ENCODE measurements at regions not wholly inside any gene's neighbourhood (a gene's known extent, or its start where the extent isn't known, plus 50 kb on each side); places are given as distances from the start of the nearest gene placed in this dataset.

DNA sequence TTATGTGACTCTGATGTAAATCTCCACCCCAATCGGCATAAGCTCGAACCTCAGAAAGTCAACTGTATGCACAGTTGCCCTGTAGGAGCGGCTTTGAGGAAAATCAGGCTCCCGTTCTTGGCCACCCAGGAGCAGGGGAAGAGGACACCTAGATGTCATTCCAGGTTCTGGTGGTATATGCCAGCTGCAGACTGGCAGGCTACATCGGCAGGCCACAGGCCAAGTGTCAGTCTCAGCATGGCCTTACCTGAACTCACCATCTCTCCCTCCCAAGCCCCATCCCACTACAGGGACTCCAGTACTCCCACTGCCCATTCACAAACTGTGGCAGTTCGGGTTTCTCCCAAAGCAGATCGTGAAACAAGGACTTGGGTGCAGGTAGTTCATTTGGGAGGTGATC is 428.1 kb downstream of the BCOR start:
- H3K27ac ChIP-seq (ENCODE audit: low read depth in 2 of 2, low read length in 1 of 2) = no peak overlapping the region
- H3K4me2 ChIP-seq = no peak overlapping the region
- H3K9me3 ChIP-seq = no peaks in the 10 kb centered on the region
- no peak overlapping the region for H3K4me3 ChIP-seq (ENCODE audit: low read depth in 2 of 2, low read length in 1 of 2)
- H3K9ac ChIP-seq = no peak overlapping the region
- no peak for DNase-seq
- no peaks in the 10 kb centered on the region for H3K27me3 ChIP-seq (ENCODE audit: insufficient read depth)
- no peaks in the 10 kb centered on the region for H4K20me1 ChIP-seq (ENCODE audit: insufficient read depth)
- ChIA-PET POLR2A (no interaction called here), CTCF (no interaction called here)
- WGBS (ENCODE audit: low lambda C conversion rate) = 38% methylated on average over 4 of the region's 7 CpGs
- no peaks in the 10 kb centered on the region for H3K9me2 ChIP-seq
- H3K4me1 ChIP-seq (ENCODE audit: control insufficient read depth in 1 of 2, insufficient read depth in 2 of 2, low read depth in 1 of 2, low read length in 1 of 2) = peaks cover 0 to 12% of the 10 kb centered on the region in 2 experiments; a peak in 1 of 4 replicates
- no peaks in the 10 kb centered on the region for H3K79me2 ChIP-seq (ENCODE audit: insufficient read depth)
- H2AFZ ChIP-seq (ENCODE audit: low read depth) = no peak overlapping the region
- TF ChIP-seq GATA2 (CRISPR knock-in tag; IDR thresholded peaks at IDR 0.05) (no peak), SIN3A (IDR thresholded peaks at IDR 0.05; ENCODE audit: borderline replicate concordance, low read depth, low read length) (no peak), IRF3 (IDR thresholded peaks at IDR 0.05; ENCODE audit: low read depth, low read length) (no peak), ELF1 (IDR thresholded peaks at IDR 0.05) (no peak), RFX5 (IDR thresholded peaks at IDR 0.05; ENCODE audit: low read length) (no peak), FOXJ3 (CRISPR knock-in tag; IDR thresholded peaks at IDR 0.05) (no peak), YY1 (IDR thresholded peaks at IDR 0.05; ENCODE audit: low read depth) (no peak), EZH2phosphoT487 (IDR thresholded peaks at IDR 0.05; ENCODE audit: borderline replicate concordance, low read depth) (no peak), FOSL2 (IDR thresholded peaks at IDR 0.05; ENCODE audit: borderline replicate concordance, low read depth) (no peak), TCF12 (IDR thresholded peaks at IDR 0.05) (no peak), REST (IDR thresholded peaks at IDR 0.05; ENCODE audit: low read depth, low read length) (no peak)
- no peaks in the 10 kb centered on the region for H3F3A ChIP-seq (replicated peaks; ENCODE audit: insufficient read depth)
- H3K36me3 ChIP-seq (replicated peaks in 1 of 2; ENCODE audit: control insufficient read depth in 1 of 2, insufficient read depth in 2 of 2, low read length in 1 of 2) = no peaks in the 10 kb centered on the region

DNA sequence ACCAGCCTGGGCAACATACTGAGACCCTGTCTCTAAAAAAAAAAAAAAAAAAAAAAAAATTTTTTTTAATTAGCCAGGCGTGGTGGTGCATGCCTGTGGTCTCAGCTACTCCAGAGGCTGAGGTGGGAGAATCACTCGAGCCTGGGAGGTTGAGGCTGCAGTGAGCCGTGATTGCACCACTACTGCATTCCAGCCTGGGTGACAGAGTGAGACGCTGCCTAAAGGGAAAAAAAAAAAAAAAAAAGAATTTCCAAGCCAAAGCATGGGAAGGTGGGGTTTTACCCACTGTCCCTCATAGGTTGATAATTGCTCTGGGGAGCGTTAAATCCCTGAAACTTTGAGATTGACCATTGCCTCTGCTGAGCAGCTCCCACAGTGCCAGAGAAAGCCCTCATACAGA is 427.5 kb downstream of the BCOR start:
- H3K9me2 ChIP-seq = no peaks in the 10 kb centered on the region
- no peaks in the 10 kb centered on the region for H3K36me3 ChIP-seq (replicated peaks in 1 of 2; ENCODE audit: control insufficient read depth in 1 of 2, insufficient read depth in 2 of 2, low read length in 1 of 2)
- H3K4me3 ChIP-seq (ENCODE audit: low read depth in 2 of 2, low read length in 1 of 2) = no peak overlapping the region
- H3F3A ChIP-seq (replicated peaks; ENCODE audit: insufficient read depth) = no peaks in the 10 kb centered on the region
- TF ChIP-seq EZH2phosphoT487 (IDR thresholded peaks at IDR 0.05; ENCODE audit: borderline replicate concordance, low read depth) (no peak), FOSL2 (IDR thresholded peaks at IDR 0.05; ENCODE audit: borderline replicate concordance, low read depth) (no peak), YY1 (IDR thresholded peaks at IDR 0.05; ENCODE audit: low read depth) (no peak), JUND (IDR thresholded peaks at IDR 0.05) (no peak), TEAD4 (IDR thresholded peaks at IDR 0.05; ENCODE audit: borderline replicate concordance, insufficient read depth) (no peak), TCF12 (IDR thresholded peaks at IDR 0.05) (no peak), GABPA (IDR thresholded peaks at IDR 0.05; ENCODE audit: low read depth) (no peak), RAD21 (IDR thresholded peaks at IDR 0.05; ENCODE audit: low read length) (no peak)
- TF ChIP-seq, protein P1, sequence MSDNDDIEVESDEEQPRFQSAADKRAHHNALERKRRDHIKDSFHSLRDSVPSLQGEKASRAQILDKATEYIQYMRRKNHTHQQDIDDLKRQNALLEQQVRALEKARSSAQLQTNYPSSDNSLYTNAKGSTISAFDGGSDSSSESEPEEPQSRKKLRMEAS (IDR thresholded peaks at IDR 0.05; ENCODE audit: low read depth) = no peak
- no peaks in the 10 kb centered on the region for H3K79me2 ChIP-seq (ENCODE audit: insufficient read depth)
- no peak overlapping the region for H2AFZ ChIP-seq (ENCODE audit: low read depth)
- H3K27ac ChIP-seq (ENCODE audit: low read depth in 2 of 2, low read length in 1 of 2) = no peak overlapping the region
- no peak for DNase-seq
- WGBS (ENCODE audit: low lambda C conversion rate) = 40% methylated on average over 5 of the region's 5 CpGs
- H4K20me1 ChIP-seq (ENCODE audit: insufficient read depth) = no peaks in the 10 kb centered on the region
- H3K9me3 ChIP-seq = no peaks in the 10 kb centered on the region
- H3K9ac ChIP-seq = no peak overlapping the region
- ChIA-PET CTCF (no interaction called here), POLR2A (no interaction called here)
- no peaks in the 10 kb centered on the region for H3K27me3 ChIP-seq (ENCODE audit: insufficient read depth)
- no peak overlapping the region for H3K4me2 ChIP-seq
- H3K4me1 ChIP-seq (ENCODE audit: control insufficient read depth in 1 of 2, insufficient read depth in 2 of 2, low read depth in 1 of 2, low read length in 1 of 2) = peaks cover 0 to 12% of the 10 kb centered on the region in 2 experiments; a peak in 1 of 4 replicates
